OCI-LY1 (cell line): ENCODE measurements at regions not wholly inside any gene's neighbourhood (a gene's known extent, or its start where the extent isn't known, plus 50 kb on each side); places are given as distances from the start of the nearest gene placed in this dataset.

ENCODE experiments used
- CTCF ChIP-seq: fragments of 200-600 bp; sonication (generic), shearing (Covaris generic); IDR thresholded peaks from 2 replicates; pipeline ENCODE4 v1.5.1; 2017; ENCODE audit warnings: mild to moderate bottlenecking, antibody characterized with exemption, low read length, moderate library complexity, mixed read lengths
- EZH2 ChIP-seq: fragments of 200-600 bp; sonication (generic), shearing (Covaris generic); IDR thresholded peaks from 2 replicates; pipeline ENCODE4 v1.8.0; 2017; ENCODE audit warnings: borderline replicate concordance, mixed run types, mild to moderate bottlenecking, antibody characterized with exemption, low read length, moderate library complexity, mixed read lengths

- TF ChIP-seq CTCF, result no peak
- no peak for TF ChIP-seq EZH2
Observed at GRCh38 chr7:118802726-118803125, 578.2 kb downstream of the ANKRD7 start.
